ENCODE measurements at regions not wholly inside any gene's neighbourhood (a gene's known extent, or its start where the extent isn't known, plus 50 kb on each side); places are given as distances from the start of the nearest gene placed in this dataset.
A peak's percentile ranks its signal among the peaks of the same experiment; 100 is the strongest.

GRCh38 chr13:111467111-111467890, 146.9 kb downstream of the TEX29 start:
- peaks cover 0 to 7% of the 10 kb centered on the region in 2 donors for H3K36me3 Mint-ChIP-seq

GRCh38 chr13:111468037-111468959, 147.9 kb downstream of the TEX29 start:
- peaks cover 0 to 5% (median 0%) of the 10 kb centered on the region in 7 donors for H3K9me3 Mint-ChIP-seq
- no peak for ATAC-seq (ENCODE audit: low read depth in 2 of 2)
- H3K27ac Mint-ChIP-seq, result peak overlapping the region in 1 of 6 donors; percentile 59
- H3K4me3 Mint-ChIP-seq, result no peak overlapping the region
- no peaks in the 10 kb centered on the region for H3K4me1 Mint-ChIP-seq
- peaks cover 0 to 7% of the 10 kb centered on the region in 2 donors for H3K36me3 Mint-ChIP-seq
- DNase-seq, result no peak
- H3K27me3 Mint-ChIP-seq, result peaks cover 0 to 29% (median 11%) of the 10 kb centered on the region in 3 donors

More at GRCh38 chr13:111467111-111467890, 146.9 kb downstream of the TEX29 start:
- DNase-seq, result no peak
- Mint-ChIP-seq H3K4me1 (no peaks in the 10 kb centered on the region), H3K27ac (peak overlapping the region in 1 of 6 donors; percentile 6), H3K4me3 (no peak overlapping the region), H3K9me3 (peaks cover 0 to 5% (median 0%) of the 10 kb centered on the region in 7 donors), H3K27me3 (peaks cover 0 to 29% (median 11%) of the 10 kb centered on the region in 3 donors)
- no peak for ATAC-seq (ENCODE audit: low read depth in 2 of 2)

- ATAC-seq (ENCODE audit: low read depth in 2 of 2) (no peak), DNase-seq (no peak)
- Mint-ChIP-seq H3K4me1 (no peaks in the 10 kb centered on the region), H3K9me3 (peaks cover 0 to 5% (median 0%) of the 10 kb centered on the region in 7 donors), H3K4me3 (no peak overlapping the region), H3K27ac (no peak overlapping the region), H3K36me3 (peaks cover 0 to 7% of the 10 kb centered on the region in 2 donors), H3K27me3 (peaks cover 0 to 29% (median 5%) of the 10 kb centered on the region in 3 donors)
Measured at GRCh38 chr13:111469450-111469849, 149.0 kb downstream of the TEX29 start.

GRCh38 chr13:111469916-111470506, 149.6 kb downstream of the TEX29 start:
- DNase-seq (no peak), ATAC-seq (ENCODE audit: low read depth in 2 of 2) (no peak)
- peaks cover 0 to 29% (median 5%) of the 10 kb centered on the region in 3 donors for H3K27me3 Mint-ChIP-seq
- H3K27ac Mint-ChIP-seq, result no peak overlapping the region
- peaks cover 0 to 5% (median 0%) of the 10 kb centered on the region in 7 donors for H3K9me3 Mint-ChIP-seq
- H3K36me3 Mint-ChIP-seq, result peaks cover 0 to 7% of the 10 kb centered on the region in 2 donors
- H3K4me3 Mint-ChIP-seq, result no peak overlapping the region
- no peaks in the 10 kb centered on the region for H3K4me1 Mint-ChIP-seq

GRCh38 chr13:111470933-111471332, 150.5 kb downstream of the TEX29 start:
- no peak for ATAC-seq (ENCODE audit: low read depth in 2 of 2)
- Mint-ChIP-seq H3K36me3 (peaks cover 0 to 7% of the 10 kb centered on the region in 2 donors), H3K9me3 (peaks cover 0 to 5% (median 0%) of the 10 kb centered on the region in 7 donors), H3K4me3 (no peak overlapping the region), H3K27me3 (peaks cover 0 to 29% (median 5%) of the 10 kb centered on the region in 3 donors), H3K27ac (no peak overlapping the region), H3K4me1 (no peaks in the 10 kb centered on the region)
- DNase-seq, result no peak

- Mint-ChIP-seq H3K4me1 (no peaks in the 10 kb centered on the region), H3K27ac (no peak overlapping the region), H3K27me3 (peaks cover 0 to 24% (median 2%) of the 10 kb centered on the region in 3 donors), H3K9me3 (peaks cover 0 to 4% (median 0%) of the 10 kb centered on the region in 7 donors), H3K36me3 (peaks cover 0 to 3% of the 10 kb centered on the region in 2 donors), H3K4me3 (no peak overlapping the region)
- DNase-seq (no peak), ATAC-seq (ENCODE audit: low read depth in 2 of 2) (no peak)
Measured at GRCh38 chr13:111472083-111472482, 151.6 kb downstream of the TEX29 start.

- peaks cover 0 to 2% (median 0%) of the 10 kb centered on the region in 7 donors for H3K9me3 Mint-ChIP-seq
- no peak overlapping the region for H3K4me3 Mint-ChIP-seq
- DNase-seq, result no peak
- no peaks in the 10 kb centered on the region for H3K36me3 Mint-ChIP-seq
- no peaks in the 10 kb centered on the region for H3K4me1 Mint-ChIP-seq
- ATAC-seq (ENCODE audit: low read depth in 2 of 2), result no peak
- H3K27me3 Mint-ChIP-seq, result peaks cover 0 to 17% (median 0%) of the 10 kb centered on the region in 3 donors
- peak overlapping the region in 1 of 6 donors; percentile 10 for H3K27ac Mint-ChIP-seq
Measured at GRCh38 chr13:111472559-111473460, 152.4 kb downstream of the TEX29 start.

- Mint-ChIP-seq H3K27ac (no peak overlapping the region), H3K27me3 (peaks cover 0 to 7% (median 0%) of the 10 kb centered on the region in 3 donors), H3K4me3 (no peak overlapping the region), H3K4me1 (no peaks in the 10 kb centered on the region), H3K36me3 (no peaks in the 10 kb centered on the region), H3K9me3 (no peaks in the 10 kb centered on the region)
- ATAC-seq (ENCODE audit: low read depth in 2 of 2) (no peak), DNase-seq (no peak)
Measured at GRCh38 chr13:111474136-111475002, 153.9 kb downstream of the TEX29 start.

GRCh38 chr13:111475488-111475887, 155.0 kb downstream of the TEX29 start:
- Mint-ChIP-seq H3K27ac (no peak overlapping the region), H3K27me3 (peaks cover 0 to 7% (median 0%) of the 10 kb centered on the region in 3 donors), H3K4me1 (no peaks in the 10 kb centered on the region), H3K9me3 (no peaks in the 10 kb centered on the region), H3K36me3 (no peaks in the 10 kb centered on the region), H3K4me3 (no peak overlapping the region)
- ATAC-seq (ENCODE audit: low read depth in 2 of 2), result no peak
- no peak for DNase-seq

GRCh38 chr13:111476197-111476596, 155.8 kb downstream of the TEX29 start:
- DNase-seq, result no peak
- Mint-ChIP-seq H3K4me1 (no peaks in the 10 kb centered on the region), H3K36me3 (no peaks in the 10 kb centered on the region), H3K27me3 (peaks cover 0 to 6% (median 0%) of the 10 kb centered on the region in 3 donors), H3K9me3 (no peaks in the 10 kb centered on the region), H3K27ac (no peak overlapping the region), H3K4me3 (no peak overlapping the region)
- no peak for ATAC-seq (ENCODE audit: low read depth in 2 of 2)

- ATAC-seq (ENCODE audit: low read depth in 2 of 2) (no peak), DNase-seq (no peak)
- no peak overlapping the region for H3K27ac Mint-ChIP-seq
- H3K4me3 Mint-ChIP-seq, result no peak overlapping the region
- H3K27me3 Mint-ChIP-seq, result no peaks in the 10 kb centered on the region
- H3K9me3 Mint-ChIP-seq, result peaks cover 0 to 1% (median 0%) of the 10 kb centered on the region in 7 donors
- no peaks in the 10 kb centered on the region for H3K36me3 Mint-ChIP-seq
- H3K4me1 Mint-ChIP-seq, result no peaks in the 10 kb centered on the region
Measured at GRCh38 chr13:111479412-111479811, 159.0 kb downstream of the TEX29 start.

GRCh38 chr13:111480503-111480902, 160.1 kb downstream of the TEX29 start:
- ATAC-seq (ENCODE audit: low read depth in 2 of 2) (no peak), DNase-seq (no peak)
- Mint-ChIP-seq H3K27me3 (no peaks in the 10 kb centered on the region), H3K9me3 (peaks cover 0 to 2% (median 0%) of the 10 kb centered on the region in 7 donors), H3K4me3 (no peak overlapping the region), H3K4me1 (no peaks in the 10 kb centered on the region), H3K36me3 (no peaks in the 10 kb centered on the region), H3K27ac (no peak overlapping the region)
